ENCODE measurements at regions not wholly inside any gene's neighbourhood (a gene's known extent, or its start where the extent isn't known, plus 50 kb on each side); places are given as distances from the start of the nearest gene placed in this dataset.

DNA sequence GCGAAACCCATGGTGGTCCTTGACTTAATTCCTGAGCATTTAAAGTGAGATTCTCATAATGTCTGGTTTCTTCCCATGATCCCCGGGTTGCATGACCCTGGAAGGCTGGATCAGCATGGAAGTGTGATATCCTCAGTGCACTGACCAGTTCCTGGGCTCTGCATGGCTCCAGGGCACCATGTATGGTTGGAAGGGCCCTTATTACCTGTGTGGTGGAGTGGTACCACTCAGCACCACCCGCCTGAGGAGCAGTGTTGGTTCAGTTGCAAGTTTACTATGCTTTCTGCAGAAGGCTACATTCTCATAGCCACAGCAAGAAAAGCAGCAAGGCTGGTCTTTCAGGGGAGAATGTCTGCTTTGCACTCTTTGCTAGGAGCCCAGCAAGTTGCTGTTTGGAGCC lies 325.7 kb upstream of the MKI67 start:
- Histone ChIP-seq H3K4me1 (no peaks in the 10 kb centered on the region), H3K27me3 (no peaks in the 10 kb centered on the region), H3K36me3 (no peaks in the 10 kb centered on the region), H3K4me3 (no peak overlapping the region), H3K9me3 (peaks cover 0 to 5% (median 0%) of the 10 kb centered on the region in 12 donors), H3K27ac (no peak overlapping the region)
- intact Hi-C loops (cut with DNase I) = no loop called here
- WGBS, 4 donors = 78 to 89% (median 83%) methylated on average over 3 of the region's 3 CpGs
- no peak for ATAC-seq
- DNase-seq = no peak
- no peak for TF ChIP-seq POLR2A (IDR thresholded peaks at IDR 0.05)
- TF ChIP-seq, protein P1, sequence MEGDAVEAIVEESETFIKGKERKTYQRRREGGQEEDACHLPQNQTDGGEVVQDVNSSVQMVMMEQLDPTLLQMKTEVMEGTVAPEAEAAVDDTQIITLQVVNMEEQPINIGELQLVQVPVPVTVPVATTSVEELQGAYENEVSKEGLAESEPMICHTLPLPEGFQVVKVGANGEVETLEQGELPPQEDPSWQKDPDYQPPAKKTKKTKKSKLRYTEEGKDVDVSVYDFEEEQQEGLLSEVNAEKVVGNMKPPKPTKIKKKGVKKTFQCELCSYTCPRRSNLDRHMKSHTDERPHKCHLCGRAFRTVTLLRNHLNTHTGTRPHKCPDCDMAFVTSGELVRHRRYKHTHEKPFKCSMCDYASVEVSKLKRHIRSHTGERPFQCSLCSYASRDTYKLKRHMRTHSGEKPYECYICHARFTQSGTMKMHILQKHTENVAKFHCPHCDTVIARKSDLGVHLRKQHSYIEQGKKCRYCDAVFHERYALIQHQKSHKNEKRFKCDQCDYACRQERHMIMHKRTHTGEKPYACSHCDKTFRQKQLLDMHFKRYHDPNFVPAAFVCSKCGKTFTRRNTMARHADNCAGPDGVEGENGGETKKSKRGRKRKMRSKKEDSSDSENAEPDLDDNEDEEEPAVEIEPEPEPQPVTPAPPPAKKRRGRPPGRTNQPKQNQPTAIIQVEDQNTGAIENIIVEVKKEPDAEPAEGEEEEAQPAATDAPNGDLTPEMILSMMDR (IDR thresholded peaks at IDR 0.05) = no peak

DNA sequence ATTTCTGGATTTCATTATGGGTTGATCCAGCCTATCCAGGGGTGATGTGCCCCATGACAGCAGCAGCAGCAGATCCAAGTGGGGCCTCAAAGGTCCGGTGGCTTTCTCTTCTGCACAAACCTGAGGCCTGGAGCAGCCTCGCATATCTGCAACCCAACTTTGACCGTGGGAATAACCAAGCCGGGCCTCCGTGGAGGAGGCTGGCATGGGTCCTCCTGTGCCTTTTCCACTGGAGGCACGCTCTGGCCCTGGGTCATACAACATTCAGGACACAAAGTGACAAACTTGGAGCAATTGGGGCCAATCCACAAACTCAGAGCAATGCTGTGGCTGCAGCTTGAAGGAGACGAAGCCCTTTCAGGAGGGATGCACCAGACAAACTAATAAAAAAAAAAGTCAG lies 330.0 kb upstream of the MKI67 start:
- ATAC-seq (no peak), DNase-seq (no peak)
- Histone ChIP-seq H3K27me3 (peaks cover 0 to 13% (median 0%) of the 10 kb centered on the region in 9 donors), H3K4me3 (no peak overlapping the region), H3K36me3 (no peaks in the 10 kb centered on the region), H3K9me3 (no peaks in the 10 kb centered on the region), H3K27ac (no peak overlapping the region), H3K4me1 (no peaks in the 10 kb centered on the region)
- TF ChIP-seq POLR2A (IDR thresholded peaks at IDR 0.05) = no peak
- TF ChIP-seq, protein P1 (IDR thresholded peaks at IDR 0.05) = no peak
- WGBS, 4 donors = 76 to 86% (median 85%) methylated on average over 7 of the region's 7 CpGs
- intact Hi-C loops (cut with DNase I) = no loop called here

DNA sequence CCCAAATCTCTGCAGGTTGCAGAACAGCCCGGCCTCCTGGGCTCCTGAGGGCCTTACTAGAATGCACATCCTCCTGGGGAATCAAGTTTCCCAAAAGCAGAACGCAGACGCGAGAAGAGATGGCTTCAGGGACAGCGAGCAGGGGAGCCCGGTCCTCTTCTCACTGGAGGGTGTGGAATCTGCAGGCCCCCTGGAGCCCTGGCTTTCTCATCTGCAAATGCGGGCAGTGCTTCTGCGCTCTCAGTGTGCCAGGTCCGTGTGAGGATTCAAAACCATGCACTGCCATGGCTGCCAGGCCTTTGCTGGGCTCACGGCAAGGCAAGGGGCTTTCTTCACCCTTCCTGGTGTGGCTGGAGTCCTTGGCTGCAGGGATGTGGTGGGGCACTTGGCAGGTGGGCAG lies 330.9 kb upstream of the MKI67 start:
- DNase-seq (no peak), ATAC-seq (no peak)
- no peak overlapping the region for H3K4me3 ChIP-seq
- H3K27ac ChIP-seq = no peak overlapping the region
- no peaks in the 10 kb centered on the region for H3K36me3 ChIP-seq
- no peaks in the 10 kb centered on the region for H3K9me3 ChIP-seq
- WGBS, 4 donors = 83 to 87% (median 85%) methylated on average over 7 to 10 of the region's 10 CpGs
- intact Hi-C loops (cut with DNase I) = no loop called here
- H3K4me1 ChIP-seq = no peaks in the 10 kb centered on the region
- TF ChIP-seq POLR2A (IDR thresholded peaks at IDR 0.05) = no peak
- TF ChIP-seq, protein P1 (IDR thresholded peaks at IDR 0.05) = no peak
- peaks cover 0 to 21% (median 0%) of the 10 kb centered on the region in 9 donors for H3K27me3 ChIP-seq

DNA sequence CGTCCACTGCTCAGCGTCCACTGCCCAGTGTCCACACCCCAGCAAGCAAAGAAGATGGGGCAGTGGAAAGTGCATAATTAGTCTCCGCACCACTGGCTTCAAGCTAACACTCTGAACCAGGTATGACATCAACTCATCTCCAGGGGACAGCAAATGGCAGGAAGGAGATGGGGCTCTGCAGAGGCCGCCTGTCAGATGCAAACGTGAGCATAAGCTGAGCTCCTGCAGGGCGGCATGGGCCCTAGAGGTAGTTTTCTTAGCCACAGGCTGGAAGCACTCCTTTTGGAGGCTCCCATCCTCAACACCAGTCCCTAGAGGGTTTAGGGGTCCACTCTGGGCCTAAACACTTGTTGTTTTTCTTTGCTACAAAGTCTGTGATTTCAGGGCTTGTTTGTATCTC lies 335.8 kb upstream of the MKI67 start:
- DNase-seq (no peak), ATAC-seq (no peak)
- no peak for TF ChIP-seq POLR2A (IDR thresholded peaks at IDR 0.05)
- WGBS, 4 donors = 62 to 73% (median 65%) methylated on average over 6 of the region's 6 CpGs
- no peak overlapping the region for H3K4me3 ChIP-seq
- H3K9me3 ChIP-seq = no peaks in the 10 kb centered on the region
- no peaks in the 10 kb centered on the region for H3K36me3 ChIP-seq
- no peaks in the 10 kb centered on the region for H3K4me1 ChIP-seq
- peaks cover 0 to 38% (median 0%) of the 10 kb centered on the region in 9 donors for H3K27me3 ChIP-seq
- intact Hi-C loops (cut with DNase I) = no loop called here
- H3K27ac ChIP-seq = no peak overlapping the region

DNA sequence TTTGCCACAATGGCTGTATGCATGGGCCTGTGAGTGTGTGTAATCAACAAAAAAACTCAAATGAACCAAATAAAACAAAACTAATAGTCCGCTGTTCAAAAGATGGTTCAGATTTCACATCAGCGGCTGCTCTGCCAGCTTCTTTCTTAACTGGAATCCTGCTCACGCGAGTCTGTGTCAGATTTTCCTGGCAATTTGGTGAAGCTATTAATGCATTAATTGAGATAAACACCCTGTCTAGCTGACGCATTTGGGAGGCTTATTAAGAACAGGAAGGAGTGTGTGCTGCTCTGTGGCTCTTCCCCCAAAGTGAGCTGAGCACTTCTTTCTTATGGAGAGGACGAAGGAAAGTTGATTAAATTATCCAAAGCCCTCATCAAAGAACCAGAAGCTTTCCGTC lies 336.6 kb upstream of the MKI67 start:
- intact Hi-C loops (cut with DNase I) = no loop called here
- no peaks in the 10 kb centered on the region for H3K9me3 ChIP-seq
- H3K27me3 ChIP-seq = peaks cover 0 to 38% (median 0%) of the 10 kb centered on the region in 9 donors
- DNase-seq = no peak
- no peak for TF ChIP-seq POLR2A (IDR thresholded peaks at IDR 0.05)
- TF ChIP-seq, protein P1 (IDR thresholded peaks at IDR 0.05) = no peak
- ATAC-seq = no peak
- H3K4me1 ChIP-seq = no peaks in the 10 kb centered on the region
- no peaks in the 10 kb centered on the region for H3K36me3 ChIP-seq
- 63 to 66% (median 64%) methylated on average over 7 of the region's 7 CpGs for WGBS, 4 donors
- no peak overlapping the region for H3K27ac ChIP-seq
- H3K4me3 ChIP-seq = no peak overlapping the region
